ENCODE measurements at regions not wholly inside any gene's neighbourhood (a gene's known extent, or its start where the extent isn't known, plus 50 kb on each side); places are given as distances from the start of the nearest gene placed in this dataset.

DNA sequence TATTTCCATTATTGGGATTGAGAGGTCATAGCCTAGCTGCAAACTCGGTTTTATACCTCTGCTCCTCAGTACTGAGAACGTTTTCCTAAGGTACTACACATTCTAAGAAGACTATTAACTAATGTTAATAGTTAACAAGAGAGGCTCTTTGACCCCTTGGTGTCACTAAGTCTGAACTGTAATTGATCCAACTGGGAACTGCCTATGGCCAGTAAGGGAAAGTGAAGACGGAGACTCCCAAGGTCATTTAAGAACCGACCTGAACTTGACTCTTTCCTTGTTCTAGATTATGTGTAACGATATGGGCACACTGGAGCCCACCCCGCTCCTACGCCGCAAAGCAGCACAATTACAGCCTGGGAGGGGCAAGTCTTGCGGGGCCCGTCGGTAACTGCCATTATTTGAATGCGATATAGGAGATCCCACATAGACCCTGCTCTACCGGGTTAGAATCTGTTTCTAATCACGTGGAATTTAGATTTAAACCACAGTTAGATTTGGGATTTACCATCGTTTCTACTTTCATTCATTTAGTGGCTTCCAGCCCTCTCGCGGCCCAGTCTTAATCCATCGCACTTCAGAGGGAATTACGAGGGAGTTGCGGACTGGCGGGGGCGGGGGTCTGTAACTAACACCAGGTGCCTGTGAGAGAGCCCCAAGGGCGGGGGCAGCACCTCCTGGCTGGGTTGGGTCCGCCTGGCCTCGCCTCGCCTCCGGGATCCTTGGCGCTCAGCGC, 84.1 kb upstream of the EPB41L3 start:
- TF ChIP-seq CTCF (IDR thresholded peaks at IDR 0.05) (no peak), POLR2AphosphoS5 (IDR thresholded peaks at IDR 0.05; ENCODE audit: low read depth, low read length) (no peak), REST (IDR thresholded peaks at IDR 0.05; ENCODE audit: insufficient read depth in 1 of 2, low read depth in 2 of 2, low read length in 1 of 2) (no peak)

Data from Panc1 (cell line).